GM19324 (cell line): ENCODE measurements at regions not wholly inside any gene's neighbourhood (a gene's known extent, or its start where the extent isn't known, plus 50 kb on each side); places are given as distances from the start of the nearest gene placed in this dataset.
"Not testable (repeated sequence)": the region's sequence is repeated elsewhere in the genome, so short reads cannot be mapped to it uniquely, and the experiment has no call there.

ENCODE experiments used
- ATAC-seq: cut with Tn5 transposase; IDR thresholded peaks from one replicate; pipeline ENCODE4 v1.9.1; 2021; ENCODE audit warnings: mild to moderate bottlenecking, moderate library complexity; ENCODE audit not compliant: unreplicated experiment, low FRiP score

DNA sequence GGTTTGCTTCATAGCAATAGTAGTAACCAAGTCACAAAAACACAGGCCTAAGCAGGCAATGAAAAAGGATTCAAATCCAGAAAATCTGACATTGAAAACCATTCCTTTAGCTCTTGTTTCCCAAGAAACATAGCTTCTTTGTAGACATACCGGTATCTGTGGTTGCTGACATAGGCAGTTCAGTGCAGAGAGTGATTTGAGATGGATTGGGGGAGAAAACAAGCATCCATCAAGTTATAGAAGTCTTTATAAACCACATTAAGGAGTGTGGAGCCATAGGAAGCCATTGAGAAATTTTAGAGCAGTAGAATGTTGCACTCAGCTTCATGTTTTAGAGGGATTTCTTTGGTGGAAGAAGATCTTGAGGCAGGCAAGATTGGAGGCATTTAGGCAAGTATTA lies 91.2 kb upstream of the MARCKS start:
- no peak for ATAC-seq

DNA sequence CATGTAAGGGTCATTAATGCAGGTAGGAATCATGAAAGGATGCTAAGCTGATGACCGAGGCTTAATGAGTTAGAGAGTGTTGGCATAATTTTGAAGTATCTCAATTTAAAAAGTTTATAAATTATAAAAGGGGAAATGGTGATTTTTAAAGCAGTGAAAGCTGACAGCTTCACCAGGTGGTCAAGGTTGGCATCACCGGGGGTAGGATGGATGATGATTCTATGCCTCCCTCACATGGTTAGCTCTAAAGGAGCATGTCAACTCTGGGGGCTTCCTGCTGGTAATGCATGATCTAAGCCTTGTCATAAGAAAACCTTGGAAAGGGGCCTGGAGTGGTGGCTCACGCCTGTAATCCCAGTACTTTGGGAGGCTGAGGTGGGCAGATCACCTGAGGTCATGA lies 89.2 kb upstream of the MARCKS start:
- no peak for ATAC-seq

DNA sequence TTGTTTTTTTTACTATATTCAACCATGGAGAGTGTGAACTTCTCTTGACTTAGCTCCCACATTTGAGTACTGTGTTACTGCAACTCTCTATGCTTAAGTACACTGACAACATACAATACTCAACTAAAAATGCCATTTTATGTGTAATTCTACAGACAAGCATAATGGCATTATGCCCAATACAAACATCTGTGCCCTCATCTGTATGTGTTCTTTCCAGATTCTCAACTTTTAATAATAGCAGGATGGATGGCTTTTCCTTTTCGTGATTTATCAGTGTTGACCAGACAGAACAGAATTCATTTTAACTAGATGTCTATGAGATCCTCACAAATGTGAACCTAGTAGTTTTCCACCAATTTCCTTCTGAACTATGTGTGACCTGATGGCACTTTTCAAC lies 84.2 kb upstream of the MARCKS start:
- ATAC-seq, result no peak

DNA sequence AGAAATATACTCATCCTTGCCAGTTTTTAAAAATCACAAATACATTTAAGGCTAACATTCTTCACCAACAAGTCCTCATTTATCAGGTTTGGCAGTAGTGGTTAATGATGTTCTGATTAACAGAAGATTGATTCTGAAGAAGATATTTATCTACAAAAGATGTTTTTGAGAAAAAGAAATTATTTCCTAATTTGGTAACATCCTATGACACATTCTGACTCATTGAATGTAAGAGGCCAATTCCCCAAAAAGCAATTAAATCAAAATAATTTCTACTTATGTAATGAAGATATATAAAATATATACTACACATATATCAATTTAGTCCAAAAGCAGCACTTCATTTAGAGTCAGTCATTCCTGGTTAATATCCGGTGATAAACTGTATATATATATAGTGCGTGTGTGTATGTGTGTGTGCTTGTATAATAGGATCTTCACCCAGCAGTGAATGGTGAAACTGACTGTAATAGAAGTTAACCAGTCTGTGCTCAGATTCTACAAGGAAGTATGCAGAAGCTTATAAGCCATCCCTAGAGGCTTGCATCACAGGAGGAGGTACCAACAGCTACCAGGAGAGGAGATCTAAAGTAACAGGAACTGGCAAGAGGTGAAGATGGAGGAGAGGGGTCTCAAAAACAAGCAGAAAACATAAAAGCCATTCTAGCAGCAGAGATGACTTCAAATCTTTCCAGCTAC lies 82.9 kb upstream of the MARCKS start:
- ATAC-seq, result no peak

DNA sequence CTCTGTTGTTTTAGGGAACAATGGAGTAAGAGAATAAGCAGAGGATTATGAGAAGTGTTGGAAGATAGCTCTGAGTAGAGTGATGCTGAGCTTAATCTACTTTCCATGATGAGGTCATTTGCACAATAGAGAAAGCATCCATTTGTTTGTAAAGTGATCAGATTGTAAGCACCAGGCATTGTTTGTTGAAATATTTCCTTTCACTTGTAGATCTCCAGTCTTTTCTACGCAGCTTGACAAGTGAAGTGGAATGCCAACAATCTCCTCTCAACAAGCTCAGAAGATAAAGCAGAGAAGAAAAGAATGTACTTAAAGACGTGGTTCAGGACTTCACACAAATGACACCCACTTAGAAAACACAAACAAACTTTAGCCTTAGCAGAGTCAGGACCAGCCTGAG lies 80.1 kb upstream of the MARCKS start:
- ATAC-seq, result no peak

DNA sequence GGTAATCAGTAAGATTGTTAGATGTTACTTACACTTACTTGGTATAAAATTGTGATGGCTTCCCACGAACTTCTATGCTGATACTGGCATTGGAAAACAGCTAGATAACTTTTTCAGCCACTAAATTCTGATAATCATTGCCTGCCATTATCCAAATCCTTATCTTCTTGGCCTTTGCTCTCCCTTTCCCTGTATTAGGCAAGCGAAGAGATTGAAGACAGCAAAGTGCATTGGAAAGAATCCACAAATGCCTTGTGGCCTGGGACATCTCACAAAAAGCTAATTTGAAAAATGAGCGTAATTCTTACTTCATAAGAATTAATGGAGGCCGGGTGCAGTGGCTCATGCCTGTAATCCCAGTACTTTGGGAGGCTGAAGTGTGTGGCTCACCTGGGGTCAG lies 79.5 kb upstream of the MARCKS start:
- ATAC-seq, result no peak

DNA sequence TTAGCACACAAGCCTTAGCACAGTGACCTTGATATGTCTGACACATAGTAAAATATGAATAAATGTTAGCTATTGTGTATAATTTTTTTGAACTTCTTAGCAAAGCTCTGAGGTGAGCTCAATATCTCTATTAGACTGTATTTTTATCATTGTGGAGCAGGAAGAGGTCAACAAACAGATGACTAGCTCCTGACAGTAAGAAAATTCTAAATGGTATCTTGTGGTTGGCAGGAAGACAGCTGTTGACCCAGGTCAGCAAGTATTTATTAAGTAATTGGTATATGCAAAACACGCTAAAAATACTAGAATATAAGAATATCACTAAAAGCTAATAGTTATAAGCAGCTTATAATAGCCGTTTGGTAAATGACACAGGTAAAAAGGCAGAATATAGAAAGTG lies 77.5 kb upstream of the MARCKS start:
- ATAC-seq, result no peak

DNA sequence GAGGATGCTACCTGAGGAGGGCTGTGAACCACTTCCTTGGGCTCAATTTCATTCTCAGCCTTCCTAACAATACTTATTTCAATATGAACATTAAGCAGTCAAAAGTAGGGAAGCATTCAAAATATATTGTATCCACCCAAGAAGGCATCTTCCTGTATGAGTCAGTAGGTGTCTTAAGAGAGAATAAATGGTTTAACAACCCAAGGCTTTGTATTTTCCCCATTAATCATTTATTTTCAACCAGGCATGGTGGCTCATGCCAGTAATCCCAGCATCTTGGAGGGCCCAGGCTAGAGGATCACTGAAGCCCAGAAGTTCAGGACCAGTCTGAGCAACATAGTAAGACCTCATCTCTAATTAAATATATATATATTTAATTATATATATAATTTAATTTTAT lies 74.5 kb upstream of the MARCKS start:
- no peak for ATAC-seq

DNA sequence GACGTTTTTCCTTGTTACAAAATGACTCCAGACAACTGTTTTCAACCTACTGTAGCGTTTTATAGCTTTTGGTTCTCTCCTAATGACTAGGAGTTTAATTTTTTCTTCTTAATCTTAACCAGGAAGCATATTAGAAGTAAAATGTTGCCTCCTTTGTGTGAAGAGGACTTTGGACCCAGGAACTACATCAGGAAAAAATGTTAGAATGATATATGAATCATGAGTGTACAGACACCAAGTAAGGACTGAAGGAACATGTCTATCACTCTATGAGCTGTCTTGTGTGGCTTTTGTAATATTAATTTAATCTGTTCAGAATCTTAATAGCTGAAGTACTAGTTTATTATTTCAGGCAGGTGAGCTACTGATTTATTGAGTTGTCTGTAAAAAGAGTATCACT lies 71.0 kb upstream of the MARCKS start:
- ATAC-seq, result no peak

DNA sequence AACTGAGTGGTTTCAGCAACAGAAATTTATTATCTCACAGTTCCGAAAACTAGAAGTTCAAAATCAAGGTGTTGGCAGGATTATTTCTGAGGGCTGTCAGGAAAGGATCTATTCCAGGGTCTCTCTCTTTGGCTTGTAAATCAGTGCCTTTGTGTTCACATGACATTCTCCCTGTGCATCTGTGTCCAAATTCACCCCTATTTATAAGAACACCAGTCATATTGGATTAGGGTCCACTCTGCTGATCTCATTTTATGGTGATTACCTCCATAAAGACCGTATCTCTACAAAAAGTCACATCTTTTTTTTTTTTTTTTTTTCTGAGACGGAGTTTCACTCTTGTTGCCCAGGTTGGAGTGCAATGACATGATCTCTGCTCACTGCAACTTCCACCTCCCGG lies 68.6 kb upstream of the MARCKS start:
- no peak for ATAC-seq

DNA sequence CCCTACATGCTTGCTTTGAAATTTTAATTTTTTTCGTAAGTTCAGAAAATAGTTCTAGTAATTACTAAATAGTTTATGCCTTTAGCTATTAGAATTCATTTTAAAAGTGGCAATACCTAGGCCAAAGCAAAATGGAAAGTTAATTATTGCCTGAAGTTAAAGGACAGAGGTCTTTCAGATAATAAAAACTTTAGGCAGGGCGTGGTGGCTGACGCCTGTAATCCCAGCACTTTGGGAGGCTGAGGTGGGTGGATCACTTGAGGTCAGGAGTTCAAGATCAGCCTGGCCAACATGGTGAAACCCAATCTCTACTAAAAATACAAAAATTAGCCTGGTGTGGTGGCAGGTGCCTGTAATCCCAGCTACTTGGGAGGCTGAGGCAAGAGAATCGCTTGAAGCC lies 65.9 kb upstream of the MARCKS start:
- not testable (repeated sequence) for ATAC-seq

DNA sequence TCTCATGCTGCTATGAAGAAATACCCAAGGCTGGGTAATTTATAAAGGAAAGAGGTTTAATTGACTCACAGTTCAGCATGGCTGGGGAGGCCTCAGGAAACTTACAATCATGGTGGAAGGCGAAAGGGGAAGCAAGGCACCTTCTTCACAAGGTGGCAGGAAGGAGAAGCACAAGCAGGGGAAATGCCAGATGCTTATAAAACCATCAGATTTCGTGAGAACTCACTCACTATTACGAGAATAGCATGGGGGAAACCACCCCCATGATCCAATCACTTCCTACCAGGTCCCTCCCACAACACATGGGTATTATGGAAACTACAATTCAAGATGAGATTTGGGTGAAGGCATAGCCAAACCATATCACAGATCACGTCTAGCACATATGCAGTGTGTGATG lies 61.8 kb upstream of the MARCKS start:
- not testable (repeated sequence) for ATAC-seq

DNA sequence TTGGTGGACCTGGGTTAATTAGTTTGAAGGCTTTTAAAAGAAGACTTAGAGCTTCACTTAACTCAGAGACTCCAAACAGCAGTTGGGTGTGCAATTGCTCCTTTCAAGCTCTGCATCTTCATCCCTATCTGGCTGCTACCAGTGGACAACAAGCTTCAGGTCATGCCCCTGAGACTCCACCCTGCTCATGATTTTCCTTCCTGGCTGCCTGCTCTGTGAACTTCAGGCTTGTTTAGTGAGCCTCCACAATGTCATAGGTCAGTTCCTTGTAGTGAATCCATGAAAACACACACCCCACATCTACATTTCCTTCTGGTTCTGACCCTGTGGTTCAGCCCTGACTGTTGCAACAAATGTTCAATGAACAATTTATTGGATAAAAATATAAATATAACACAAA lies 61.1 kb upstream of the MARCKS start:
- no peak for ATAC-seq

DNA sequence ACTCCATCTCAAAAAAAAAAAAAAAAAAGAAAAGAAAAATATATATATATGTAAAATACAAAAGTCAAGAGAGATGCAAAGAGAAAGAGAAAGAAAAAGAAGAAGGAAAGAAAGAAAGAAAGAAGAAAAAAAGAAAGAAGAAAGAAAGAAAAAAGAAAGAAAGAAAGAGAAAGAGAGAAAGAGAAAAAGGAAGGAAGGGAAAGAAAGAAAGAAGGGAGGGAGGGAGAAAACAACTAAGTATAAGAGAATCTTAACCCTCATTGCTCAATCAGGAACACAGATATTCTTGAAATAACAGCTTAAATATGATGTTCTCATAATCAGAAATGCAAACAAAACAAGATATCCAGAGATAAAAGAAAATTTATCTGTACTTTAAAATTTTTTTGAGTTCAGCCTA lies 54.4 kb upstream of the MARCKS start:
- ATAC-seq, result no peak

DNA sequence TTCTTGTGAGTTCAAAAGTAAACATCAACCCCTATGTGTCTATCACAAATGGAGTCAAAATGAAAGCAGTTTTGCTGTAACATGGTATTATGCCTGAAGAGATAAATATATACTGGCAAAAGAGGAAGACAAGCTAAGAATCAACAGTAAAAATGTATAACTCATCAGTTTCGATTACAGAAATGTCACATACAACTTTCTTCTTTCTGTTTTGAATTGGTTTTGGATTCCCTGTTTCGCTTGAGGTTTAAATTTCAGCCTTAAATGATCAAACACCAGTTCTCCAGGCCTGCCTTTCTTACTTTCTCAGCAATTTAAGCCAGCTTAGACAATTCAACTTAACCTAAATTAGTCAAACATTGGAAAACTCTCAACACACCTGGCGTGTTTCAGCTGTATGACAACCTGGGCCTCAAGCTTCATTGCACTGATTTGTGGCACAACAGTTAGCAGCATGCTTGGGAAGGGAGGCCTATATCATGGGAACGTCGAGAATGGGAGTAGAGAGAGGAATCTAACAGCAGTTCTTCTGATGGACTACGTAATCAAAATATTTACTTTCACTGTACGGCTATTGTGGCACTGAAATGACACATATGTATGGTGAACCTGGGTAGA lies 51.9 kb upstream of the MARCKS start:
- peak; percentile 79 for ATAC-seq

DNA sequence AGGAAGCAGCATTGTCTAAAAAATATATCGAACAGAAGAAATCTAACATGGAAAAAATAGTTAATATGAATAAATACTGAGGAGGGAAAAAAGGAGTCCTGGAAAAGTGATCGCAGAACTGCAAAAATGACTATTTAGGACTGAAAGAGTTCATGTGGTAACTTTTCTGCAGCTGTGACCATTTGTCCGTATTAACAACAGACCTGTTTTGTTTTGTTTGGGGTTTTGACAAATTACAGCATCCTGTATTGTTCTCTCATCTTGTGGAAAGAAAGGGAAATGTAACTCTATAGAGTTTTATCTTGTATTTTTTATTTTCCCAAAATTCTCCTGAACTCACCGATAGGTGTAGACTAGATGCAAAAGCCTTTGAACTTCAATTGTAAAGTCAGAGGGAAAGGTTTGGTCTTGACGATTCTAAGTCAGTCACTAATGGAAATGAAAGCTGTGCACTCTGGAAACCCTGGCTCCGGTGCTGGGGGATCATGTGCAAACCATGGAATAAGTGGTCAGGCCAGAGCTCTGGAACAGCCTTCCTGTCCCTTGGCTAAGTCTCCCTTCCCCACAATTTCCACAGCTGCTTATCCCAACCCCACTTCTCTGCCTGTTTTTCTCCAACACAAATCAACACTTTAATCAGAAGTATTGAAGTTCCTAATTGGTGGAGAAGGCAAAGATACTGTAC lies 51.2 kb upstream of the MARCKS start:
- no peak for ATAC-seq
